Uterus (tissue), 3 donors: ENCODE measurements at regions not wholly inside any gene's neighbourhood (a gene's known extent, or its start where the extent isn't known, plus 50 kb on each side); places are given as distances from the start of the nearest gene placed in this dataset.

Experiments
- DNase-seq, 2 donors: peaks; one replicate each; pipeline ENCODE4 v3.0.0-alpha.2; 2019 to 2020
- H3K27ac ChIP-seq, 2 donors: fragments of 200-600 bp; sonication (generic); 1 replicate in 1 of 2; 2 replicates in 1 of 2; pipeline ENCODE4 v1.5.1; 2016 to 2018
- H3K27me3 ChIP-seq, 2 donors: fragments of 200-600 bp; sonication (generic); one replicate each; pipeline ENCODE4 v1.5.1; 2018 to 2019; ENCODE audit warnings: control low read depth in 1 of 2
- H3K36me3 ChIP-seq, 2 donors: fragments of 200-600 bp; sonication (generic); one replicate each; pipeline ENCODE4 v1.5.1; 2019; ENCODE audit warnings: control low read depth in 1 of 2
- H3K4me1 ChIP-seq, 2 donors: fragments of 200-600 bp; sonication (generic); one replicate each; pipeline ENCODE4 v1.5.1; 2018 to 2019; ENCODE audit warnings: control low read depth in 1 of 2
- H3K4me3 ChIP-seq, 2 donors: fragments of 200-600 bp; sonication (generic); 1 replicate in 1 of 2; 2 replicates in 1 of 2; pipeline ENCODE4 v1.5.1; 2018 to 2019; ENCODE audit warnings: mild to moderate bottlenecking in 1 of 2
- H3K9me3 ChIP-seq, 2 donors: fragments of 200-600 bp; sonication (generic); one replicate each; pipeline ENCODE4 v1.5.1; 2019; ENCODE audit warnings: control low read depth in 1 of 2
- CTCF ChIP-seq, 4 experiments: fragments of 200-600 bp in 2 of 4; fragments of 450-650 bp in 2 of 4; sonication (generic) in 2 of 4; IDR thresholded peaks; one replicate each; pipeline ENCODE4 v1.5.1; 2016 to 2019; ENCODE audit warnings: antibody characterized with exemption in 4 of 4, mild to moderate bottlenecking in 2 of 4, moderate library complexity in 1 of 4
- POLR2A ChIP-seq, 2 donors: fragments of 450-650 bp; IDR thresholded peaks; one replicate each; pipeline ENCODE4 v1.6.1; 2016; ENCODE audit warnings: antibody characterized with exemption in 2 of 2, mild to moderate bottlenecking in 1 of 2, moderate library complexity in 1 of 2
- intact Hi-C: fragments of 100-400 bp; cut with DNase I; formaldehyde crosslinking; loops from one replicate; pipeline ENCODE4 v1.15.1; 2023; ENCODE audit warnings: low total_unique reads
- donor health status: DM: yes; HTN: yes; CAD: no.

DNA sequence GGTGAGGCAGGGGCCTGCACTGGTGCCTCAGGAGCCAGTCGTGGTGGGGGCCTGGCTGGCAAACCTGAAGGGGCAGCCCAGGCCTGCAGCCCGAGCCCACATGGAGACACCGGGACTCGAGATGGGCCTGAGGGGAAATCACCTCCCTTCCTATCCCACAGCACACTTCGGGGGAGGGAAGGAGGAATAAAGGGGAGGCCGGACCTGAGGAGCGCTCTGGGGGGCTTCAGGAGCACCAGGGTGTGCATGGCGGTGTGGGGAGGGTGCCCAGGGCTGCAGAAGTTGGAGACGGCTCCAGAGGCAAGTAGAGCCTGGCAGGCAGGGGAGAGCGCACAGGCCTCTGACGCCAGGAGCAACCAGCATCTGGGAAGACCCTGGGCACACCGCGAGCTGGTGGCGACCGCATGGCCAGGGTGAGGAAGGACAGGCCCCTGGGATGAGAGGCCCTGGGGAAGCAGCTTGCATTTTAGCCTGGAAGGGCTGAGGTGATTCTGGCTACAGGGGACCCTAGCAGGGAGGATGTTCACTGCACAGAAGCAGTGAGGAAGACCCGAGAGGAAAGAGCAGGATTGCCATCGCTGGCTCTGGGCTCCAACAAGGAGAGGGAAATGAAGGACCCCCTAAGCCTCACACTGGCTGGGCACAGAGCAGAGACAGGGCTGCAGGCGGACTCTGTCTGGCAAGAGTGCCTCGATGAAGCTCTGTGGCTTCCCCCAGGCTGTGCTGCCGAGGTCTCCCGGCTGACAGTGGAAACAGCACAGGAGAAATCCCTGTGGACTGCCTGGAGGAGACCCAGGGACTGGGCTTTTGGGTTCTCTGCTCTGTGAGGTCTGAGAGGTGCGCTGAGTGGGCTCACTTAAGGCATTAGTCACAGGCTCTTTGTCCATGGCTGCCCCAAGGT, 457.7 kb downstream of the BRD1 start:
- no peak for DNase-seq
- TF ChIP-seq POLR2A (IDR thresholded peaks at IDR 0.05) (no peak), CTCF (IDR thresholded peaks at IDR 0.05) (no peak)
- H3K4me3 ChIP-seq, result no peak overlapping the region
- H3K27me3 ChIP-seq, result no peaks in the 10 kb centered on the region
- H3K4me1 ChIP-seq, result no peaks in the 10 kb centered on the region
- intact Hi-C loops, result no loop called here
- no peaks in the 10 kb centered on the region for H3K36me3 ChIP-seq
- no peak overlapping the region for H3K27ac ChIP-seq
- no peaks in the 10 kb centered on the region for H3K9me3 ChIP-seq

DNA sequence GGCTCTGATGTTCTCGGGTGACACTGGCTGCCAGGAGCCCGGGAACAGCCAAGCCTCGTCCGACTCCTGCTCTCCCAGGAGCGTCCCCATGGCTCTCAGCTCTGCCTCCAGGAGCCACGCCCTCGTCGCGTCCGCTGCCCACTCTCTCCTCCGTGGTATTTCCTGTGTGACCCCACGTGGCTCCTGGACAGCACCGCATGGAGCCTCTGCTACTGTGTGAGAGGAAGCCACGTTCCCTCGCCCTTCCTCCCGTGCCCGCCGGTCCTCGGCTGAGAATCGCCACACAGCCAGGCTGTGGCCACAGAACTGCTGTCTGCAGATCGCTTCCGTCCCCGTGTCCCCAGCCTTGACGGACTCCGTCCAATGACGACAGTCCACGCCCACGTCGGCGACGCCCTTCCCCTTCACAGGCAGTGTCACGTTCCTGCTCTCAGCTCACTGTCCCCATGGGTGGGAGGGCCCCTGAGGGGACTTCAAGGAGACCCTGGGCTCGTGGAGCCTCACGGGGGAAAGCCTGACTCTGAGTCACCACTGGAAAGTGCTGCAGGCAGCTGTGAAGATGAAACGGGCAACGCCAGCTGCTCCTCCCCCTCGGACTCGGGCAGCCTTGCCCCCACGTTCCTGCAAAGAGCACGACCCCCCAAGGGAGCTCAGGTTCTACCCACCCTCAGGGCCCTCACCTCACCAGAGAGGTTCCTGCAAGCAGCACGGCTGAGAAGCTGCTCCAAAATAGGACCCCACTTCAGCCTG, 458.5 kb downstream of the BRD1 start:
- no peaks in the 10 kb centered on the region for H3K9me3 ChIP-seq
- no peaks in the 10 kb centered on the region for H3K36me3 ChIP-seq
- H3K27me3 ChIP-seq, result no peaks in the 10 kb centered on the region
- no peak overlapping the region for H3K27ac ChIP-seq
- H3K4me1 ChIP-seq, result no peaks in the 10 kb centered on the region
- DNase-seq, result no peak
- TF ChIP-seq POLR2A (IDR thresholded peaks at IDR 0.05), result no peak
- TF ChIP-seq CTCF (IDR thresholded peaks at IDR 0.05), result no peak
- intact Hi-C loops, result no loop called here
- no peak overlapping the region for H3K4me3 ChIP-seq

DNA sequence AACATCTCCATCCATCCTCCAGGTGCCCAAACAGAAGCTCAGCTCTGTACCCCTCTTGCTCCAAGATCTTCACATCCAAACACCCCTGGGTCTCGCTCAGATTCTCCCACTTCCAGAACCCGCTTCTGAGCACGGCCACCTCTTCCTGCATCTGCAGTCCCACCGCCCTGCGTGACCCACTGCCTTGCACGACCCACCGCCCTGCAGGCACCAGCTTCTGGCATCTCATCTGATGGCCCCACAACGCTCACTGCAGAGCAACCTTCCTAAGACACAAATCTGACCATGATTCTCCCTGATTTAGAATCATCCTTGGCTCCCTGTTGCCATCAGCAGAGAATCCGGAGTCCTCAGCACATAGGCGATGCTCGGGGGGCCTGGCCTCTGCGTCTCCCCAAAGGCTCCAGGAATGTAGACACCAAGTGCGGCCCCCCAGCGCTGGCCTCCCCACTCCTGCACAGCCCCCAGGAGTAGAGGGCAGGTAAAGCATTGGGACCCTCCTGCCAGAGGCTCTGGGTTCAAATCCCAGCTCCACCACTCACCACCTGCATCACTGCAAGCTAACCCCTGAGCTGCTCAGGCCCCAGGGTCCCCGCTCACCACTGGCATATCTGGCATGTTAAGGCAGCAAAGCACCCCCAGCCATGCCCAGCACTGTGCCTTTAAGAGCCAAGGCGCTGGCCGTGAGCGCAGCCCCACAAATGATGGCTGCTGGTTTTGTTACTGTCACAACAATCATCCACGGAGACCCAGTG, 459.3 kb downstream of the BRD1 start:
- Histone ChIP-seq H3K27ac (no peak overlapping the region), H3K4me3 (no peak overlapping the region)
- no peak for DNase-seq

DNA sequence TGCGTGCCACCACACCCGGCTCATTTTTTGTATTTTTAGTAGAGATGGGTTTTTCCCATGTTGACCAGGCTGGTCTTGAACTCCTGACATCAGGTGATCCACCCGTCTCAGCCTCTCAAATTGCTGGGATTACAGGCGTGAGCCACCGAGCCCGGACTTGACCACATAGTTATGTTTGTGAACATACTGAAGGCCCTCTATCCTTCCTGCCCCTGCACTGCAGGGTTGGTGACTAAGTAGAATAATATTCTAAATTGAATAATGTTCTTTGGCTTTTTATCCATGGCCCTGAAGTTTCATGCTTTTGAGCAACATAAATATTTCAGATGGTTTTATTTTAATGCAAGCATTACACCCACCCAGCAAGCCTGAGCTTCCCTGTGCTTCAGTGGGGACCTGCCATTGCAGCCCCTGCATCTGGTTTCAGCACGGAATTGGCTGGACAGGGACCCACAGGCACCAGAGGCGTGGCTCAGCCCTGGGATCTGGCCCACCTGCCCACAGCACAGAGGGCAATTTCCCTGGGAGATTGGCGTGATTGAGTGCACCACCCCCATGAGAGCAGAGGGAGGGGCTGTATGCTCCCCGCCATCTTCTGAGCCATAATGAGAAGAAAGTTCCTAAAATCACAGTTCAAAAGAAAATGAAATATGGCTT, 460.5 kb downstream of the BRD1 start:
- DNase-seq, result no peak
- no peaks in the 10 kb centered on the region for H3K4me1 ChIP-seq
- no peak for TF ChIP-seq CTCF (IDR thresholded peaks at IDR 0.05)
- TF ChIP-seq POLR2A (IDR thresholded peaks at IDR 0.05), result no peak

More for the DNA sequence above, 459.3 kb downstream of the BRD1 start:
- Histone ChIP-seq H3K9me3 (no peaks in the 10 kb centered on the region), H3K27me3 (no peaks in the 10 kb centered on the region), H3K4me1 (no peaks in the 10 kb centered on the region), H3K36me3 (no peaks in the 10 kb centered on the region)
- intact Hi-C loops, result no loop called here
- TF ChIP-seq CTCF (IDR thresholded peaks at IDR 0.05), result no peak
- no peak for TF ChIP-seq POLR2A (IDR thresholded peaks at IDR 0.05)

More for the DNA sequence above, 460.5 kb downstream of the BRD1 start:
- intact Hi-C loops, result no loop called here
- no peaks in the 10 kb centered on the region for H3K27me3 ChIP-seq
- no peak overlapping the region for H3K4me3 ChIP-seq
- H3K36me3 ChIP-seq, result no peaks in the 10 kb centered on the region
- H3K27ac ChIP-seq, result no peak overlapping the region
- H3K9me3 ChIP-seq, result no peaks in the 10 kb centered on the region
